ENCODE measurements at regions not wholly inside any gene's neighbourhood (a gene's known extent, or its start where the extent isn't known, plus 50 kb on each side); places are given as distances from the start of the nearest gene placed in this dataset.
"Not testable (repeated sequence)": the region's sequence is repeated elsewhere in the genome, so short reads cannot be mapped to it uniquely, and the experiment has no call there.

- H3K4me3 ChIP-seq (ENCODE audit: control insufficient read depth, low read depth, low read length): no peak overlapping the region
- TF ChIP-seq CTCF (conservative IDR thresholded peaks at IDR 0.05; ENCODE audit: control insufficient read depth, insufficient read depth, low read depth, low read length): no peak
- no peak for DNase-seq (ENCODE audit: low read depth)
Measured at GRCh38 chrX:104459796-104460195, 106.2 kb upstream of the IL1RAPL2 start.

- H3K4me3 ChIP-seq (ENCODE audit: control insufficient read depth, low read depth, low read length); DNase-seq (ENCODE audit: low read depth): not testable (repeated sequence)
Measured at GRCh38 chrX:104457130-104457529, 108.9 kb upstream of the IL1RAPL2 start.

- TF ChIP-seq CTCF (conservative IDR thresholded peaks at IDR 0.05; ENCODE audit: control insufficient read depth, insufficient read depth, low read depth, low read length): no peak
- no peak overlapping the region for H3K4me3 ChIP-seq (ENCODE audit: control insufficient read depth, low read depth, low read length)
- no peak for DNase-seq (ENCODE audit: low read depth)
Measured at GRCh38 chrX:104450316-104450715, 115.7 kb upstream of the IL1RAPL2 start.

GRCh38 chrX:104445591-104445990, 120.4 kb upstream of the IL1RAPL2 start:
- no peak overlapping the region for H3K4me3 ChIP-seq (ENCODE audit: control insufficient read depth, low read depth, low read length)
- DNase-seq (ENCODE audit: low read depth): no peak
- TF ChIP-seq CTCF (conservative IDR thresholded peaks at IDR 0.05; ENCODE audit: control insufficient read depth, insufficient read depth, low read depth, low read length): no peak

- TF ChIP-seq CTCF (conservative IDR thresholded peaks at IDR 0.05; ENCODE audit: control insufficient read depth, insufficient read depth, low read depth, low read length): no peak
- no peak for DNase-seq (ENCODE audit: low read depth)
- H3K4me3 ChIP-seq (ENCODE audit: control insufficient read depth, low read depth, low read length): no peak overlapping the region
Measured at GRCh38 chrX:104435249-104435648, 130.8 kb upstream of the IL1RAPL2 start.

GRCh38 chrX:104432321-104432720, 133.7 kb upstream of the IL1RAPL2 start:
- TF ChIP-seq CTCF (conservative IDR thresholded peaks at IDR 0.05; ENCODE audit: control insufficient read depth, insufficient read depth, low read depth, low read length): no peak
- no peak overlapping the region for H3K4me3 ChIP-seq (ENCODE audit: control insufficient read depth, low read depth, low read length)
- no peak for DNase-seq (ENCODE audit: low read depth)

DNA sequence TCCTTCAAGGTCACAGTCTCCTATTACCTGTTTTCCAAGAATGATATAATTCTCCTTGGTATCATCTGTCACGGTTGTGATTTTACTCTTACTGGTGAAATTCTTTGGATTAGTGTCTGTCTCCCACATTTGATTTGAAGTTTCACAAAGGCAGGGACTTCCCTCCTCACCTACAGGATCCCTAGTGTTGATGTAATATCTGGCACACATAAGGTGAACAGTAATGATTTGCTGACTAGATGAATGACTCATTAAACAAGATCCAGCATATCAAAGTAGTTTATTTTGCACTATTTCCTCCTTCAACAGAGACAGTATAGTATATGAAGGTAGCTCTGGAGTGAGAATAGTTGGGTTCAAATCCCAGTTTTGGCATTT, 135.3 kb upstream of the IL1RAPL2 start:
- H3K4me3 ChIP-seq (ENCODE audit: control insufficient read depth, low read depth, low read length): no peak overlapping the region
- DNase-seq (ENCODE audit: low read depth): no peak

More for the DNA sequence above, 135.3 kb upstream of the IL1RAPL2 start:
- TF ChIP-seq CTCF (conservative IDR thresholded peaks at IDR 0.05; ENCODE audit: control insufficient read depth, insufficient read depth, low read depth, low read length): no peak

Data from fibroblast of mammary gland (primary cell).